HUES48 (cell line): ENCODE measurements at regions not wholly inside any gene's neighbourhood (a gene's known extent, or its start where the extent isn't known, plus 50 kb on each side); places are given as distances from the start of the nearest gene placed in this dataset.

ENCODE experiments used
- H3K27ac ChIP-seq: one replicate; pipeline ENCODE4 v1.7.0; 2013; ENCODE audit warnings: low read depth, low read length, inconsistent platforms
- H3K27me3 ChIP-seq: 2 replicates; pipeline ENCODE4 v1.6.1; 2013; ENCODE audit warnings: mild to moderate bottlenecking, low read length; ENCODE audit not compliant: control insufficient read depth, insufficient read depth
- H3K36me3 ChIP-seq: 2 replicates; pipeline ENCODE4 v1.6.1; 2013; ENCODE audit warnings: low read length; ENCODE audit not compliant: control insufficient read depth, insufficient read depth
- H3K4me1 ChIP-seq: 2 replicates; pipeline ENCODE4 v1.6.1; 2013; ENCODE audit warnings: mild to moderate bottlenecking, low read length; ENCODE audit not compliant: control insufficient read depth, insufficient read depth
- H3K4me3 ChIP-seq: 2 replicates; pipeline ENCODE4 v1.5.1; 2013; ENCODE audit warnings: mild to moderate bottlenecking, low read depth, low read length
- H3K9ac ChIP-seq: 2 replicates; pipeline ENCODE4 v1.6.1; 2013; ENCODE audit warnings: mild to moderate bottlenecking, low read depth, low read length, moderate library complexity
- H3K9me3 ChIP-seq: 2 replicates; pipeline ENCODE4 v1.6.1; 2013; ENCODE audit warnings: low read length; ENCODE audit not compliant: control insufficient read depth, insufficient read depth

- H3K9ac ChIP-seq = no peak overlapping the region
- H3K4me1 ChIP-seq = no peaks in the 10 kb centered on the region
- H3K9me3 ChIP-seq = peaks cover 19% of the 10 kb centered on the region
- no peak overlapping the region for H3K4me3 ChIP-seq
- H3K27me3 ChIP-seq = no peaks in the 10 kb centered on the region
- no peak overlapping the region for H3K27ac ChIP-seq
- H3K36me3 ChIP-seq = no peaks in the 10 kb centered on the region
Measured at GRCh38 chrX:84932814-84933213, 70.9 kb upstream of the APOOL start.

GRCh38 chrX:84933956-84934556 is 69.6 kb upstream of the APOOL start:
- Histone ChIP-seq H3K9me3 (peaks cover 8% of the 10 kb centered on the region; the same call in 1 of the 2 replicates), H3K4me3 (no peak overlapping the region), H3K9ac (no peak overlapping the region), H3K4me1 (no peaks in the 10 kb centered on the region), H3K27ac (no peak overlapping the region), H3K36me3 (no peaks in the 10 kb centered on the region), H3K27me3 (no peaks in the 10 kb centered on the region)
